ENCODE measurements at regions not wholly inside any gene's neighbourhood (a gene's known extent, or its start where the extent isn't known, plus 50 kb on each side); places are given as distances from the start of the nearest gene placed in this dataset.
"Not testable (repeated sequence)": the region's sequence is repeated elsewhere in the genome, so short reads cannot be mapped to it uniquely, and the experiment has no call there.

DNA sequence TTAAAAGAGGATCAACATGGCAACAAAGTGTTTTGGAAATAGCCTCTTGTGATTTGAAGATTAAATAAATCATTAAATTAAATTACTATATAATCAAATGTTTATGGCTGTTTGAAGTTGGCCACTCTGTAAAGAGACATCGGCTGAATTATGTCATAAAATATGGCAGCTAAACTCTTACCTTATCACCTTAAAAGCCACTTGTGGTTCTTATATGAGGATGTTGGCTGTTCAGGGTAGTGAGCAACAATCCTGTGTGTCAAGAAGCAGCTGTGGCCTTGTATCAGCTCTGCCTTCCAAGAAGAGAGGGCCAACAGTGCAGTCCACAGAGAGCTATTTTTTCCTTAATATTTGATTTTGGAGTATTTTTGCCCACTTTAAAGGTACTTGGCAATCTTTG lies 113.4 kb upstream of the CDK6 start:
- no peaks in the 10 kb centered on the region for H3K27me3 ChIP-seq
- H3K9me3 ChIP-seq, result no peaks in the 10 kb centered on the region
- TF ChIP-seq, protein P1, sequence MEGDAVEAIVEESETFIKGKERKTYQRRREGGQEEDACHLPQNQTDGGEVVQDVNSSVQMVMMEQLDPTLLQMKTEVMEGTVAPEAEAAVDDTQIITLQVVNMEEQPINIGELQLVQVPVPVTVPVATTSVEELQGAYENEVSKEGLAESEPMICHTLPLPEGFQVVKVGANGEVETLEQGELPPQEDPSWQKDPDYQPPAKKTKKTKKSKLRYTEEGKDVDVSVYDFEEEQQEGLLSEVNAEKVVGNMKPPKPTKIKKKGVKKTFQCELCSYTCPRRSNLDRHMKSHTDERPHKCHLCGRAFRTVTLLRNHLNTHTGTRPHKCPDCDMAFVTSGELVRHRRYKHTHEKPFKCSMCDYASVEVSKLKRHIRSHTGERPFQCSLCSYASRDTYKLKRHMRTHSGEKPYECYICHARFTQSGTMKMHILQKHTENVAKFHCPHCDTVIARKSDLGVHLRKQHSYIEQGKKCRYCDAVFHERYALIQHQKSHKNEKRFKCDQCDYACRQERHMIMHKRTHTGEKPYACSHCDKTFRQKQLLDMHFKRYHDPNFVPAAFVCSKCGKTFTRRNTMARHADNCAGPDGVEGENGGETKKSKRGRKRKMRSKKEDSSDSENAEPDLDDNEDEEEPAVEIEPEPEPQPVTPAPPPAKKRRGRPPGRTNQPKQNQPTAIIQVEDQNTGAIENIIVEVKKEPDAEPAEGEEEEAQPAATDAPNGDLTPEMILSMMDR (IDR thresholded peaks at IDR 0.05; ENCODE audit: low read depth, low read length), result no peak
- H3K36me3 ChIP-seq, result no peaks in the 10 kb centered on the region
- no peaks in the 10 kb centered on the region for H3K4me1 ChIP-seq
- H3K4me3 ChIP-seq (ENCODE audit: low read depth, low read length), result no peak overlapping the region
- no peak for DNase-seq

DNA sequence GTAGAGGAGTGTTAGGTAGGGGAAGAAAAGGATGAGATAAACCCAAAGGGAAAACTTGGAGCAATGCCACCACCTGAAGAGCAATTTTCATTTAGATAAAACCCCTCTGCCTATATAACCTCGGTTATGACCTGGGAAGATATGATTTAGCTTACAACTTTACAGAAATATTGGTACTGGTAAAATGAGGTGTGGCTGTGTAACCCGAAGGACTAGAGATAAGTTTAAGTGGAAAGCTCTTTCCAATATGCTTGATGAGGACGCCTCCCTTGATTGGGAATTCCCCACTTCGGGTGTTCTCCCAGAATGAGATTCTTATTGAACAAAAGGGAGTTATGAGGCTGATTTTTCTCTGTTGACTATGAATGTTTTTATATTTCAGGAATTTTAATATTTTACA lies 109.5 kb upstream of the CDK6 start:
- Histone ChIP-seq H3K4me1 (no peaks in the 10 kb centered on the region), H3K4me3 (ENCODE audit: low read depth, low read length) (no peak overlapping the region), H3K36me3 (no peaks in the 10 kb centered on the region), H3K9me3 (no peaks in the 10 kb centered on the region), H3K27me3 (no peaks in the 10 kb centered on the region)
- TF ChIP-seq, protein P1 (IDR thresholded peaks at IDR 0.05; ENCODE audit: low read depth, low read length), result no peak
- no peak for DNase-seq

- H3K4me3 ChIP-seq (ENCODE audit: low read depth, low read length), result no peak overlapping the region
- H3K9me3 ChIP-seq, result no peaks in the 10 kb centered on the region
- H3K36me3 ChIP-seq, result no peaks in the 10 kb centered on the region
- TF ChIP-seq, protein P1 (IDR thresholded peaks at IDR 0.05; ENCODE audit: low read depth, low read length), result no peak
- no peak for DNase-seq
- H3K27me3 ChIP-seq, result no peaks in the 10 kb centered on the region
- no peaks in the 10 kb centered on the region for H3K4me1 ChIP-seq
These were observed 108.3 kb upstream of the CDK6 start for GRCh38 chr7:92944633-92945032.

DNA sequence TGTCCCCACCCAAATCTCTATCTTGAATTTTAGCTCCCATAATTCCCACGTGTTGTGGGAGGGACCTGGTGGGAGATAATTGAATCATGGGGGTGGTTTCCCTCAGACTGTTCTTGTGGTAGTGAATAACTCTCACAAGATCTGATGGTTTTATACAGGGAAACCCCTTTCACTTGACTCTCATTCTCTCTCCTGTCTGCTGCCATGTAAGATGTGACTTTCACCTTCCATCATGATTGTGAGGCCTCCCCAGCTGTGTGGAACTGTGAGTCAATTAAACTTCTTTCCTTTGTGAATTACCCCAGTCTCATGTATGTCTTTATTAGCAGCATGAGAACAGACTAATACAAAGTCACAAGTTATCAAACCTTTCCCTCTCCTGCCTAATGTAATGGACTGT lies 106.3 kb upstream of the CDK6 start:
- not testable (repeated sequence) for H3K36me3 ChIP-seq; DNase-seq; H3K27me3 ChIP-seq; H3K4me1 ChIP-seq; H3K4me3 ChIP-seq (ENCODE audit: low read depth, low read length); H3K9me3 ChIP-seq

DNA sequence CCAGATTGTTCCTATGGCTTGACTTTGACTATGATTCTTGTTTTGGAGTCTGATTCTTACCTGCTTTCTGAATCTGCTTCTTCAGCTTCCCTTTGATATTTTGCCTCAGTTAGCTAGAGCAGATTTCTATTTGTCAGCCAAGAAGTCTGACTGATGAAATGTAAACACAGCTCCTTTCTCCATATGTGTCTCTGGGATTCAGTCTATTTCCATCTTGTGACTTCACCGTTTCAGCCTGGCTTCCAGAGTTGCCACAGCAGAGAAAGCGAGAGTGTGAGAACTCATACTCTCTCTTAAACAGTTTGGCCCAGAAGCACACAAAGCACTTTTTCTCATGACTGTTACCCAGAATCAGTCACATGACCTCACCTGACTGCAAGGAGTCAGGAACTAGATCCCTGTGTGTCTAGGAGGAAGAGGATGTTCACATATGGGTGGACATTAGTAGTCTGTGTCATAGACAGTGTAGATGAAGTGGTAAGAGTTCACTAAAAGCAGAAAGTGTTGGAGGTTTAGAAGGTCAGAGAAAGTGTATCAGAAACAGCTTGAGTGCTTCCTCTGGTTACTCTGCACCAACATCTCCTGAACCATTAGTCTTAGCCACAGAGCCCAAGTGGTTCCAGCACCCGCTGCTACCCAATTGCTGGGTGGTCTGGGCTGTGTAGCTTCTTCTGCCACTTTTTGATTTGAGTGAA lies 103.4 kb upstream of the CDK6 start:
- DNase-seq, result no peak
- TF ChIP-seq, protein P1 (IDR thresholded peaks at IDR 0.05; ENCODE audit: low read depth, low read length), result no peak
- Histone ChIP-seq H3K4me3 (ENCODE audit: low read depth, low read length) (no peak overlapping the region), H3K27me3 (no peaks in the 10 kb centered on the region), H3K36me3 (no peaks in the 10 kb centered on the region), H3K4me1 (no peaks in the 10 kb centered on the region), H3K9me3 (no peaks in the 10 kb centered on the region)

GRCh38 chr7:92934096-92934495 lies 97.7 kb upstream of the CDK6 start:
- H3K27me3 ChIP-seq, result no peaks in the 10 kb centered on the region
- H3K4me3 ChIP-seq (ENCODE audit: low read depth, low read length), result no peak overlapping the region
- no peaks in the 10 kb centered on the region for H3K9me3 ChIP-seq
- no peaks in the 10 kb centered on the region for H3K4me1 ChIP-seq
- TF ChIP-seq, protein P1 (IDR thresholded peaks at IDR 0.05; ENCODE audit: low read depth, low read length), result no peak
- no peak for DNase-seq
- no peaks in the 10 kb centered on the region for H3K36me3 ChIP-seq

All from BE2C (cell line).